ENCODE measurements at regions not wholly inside any gene's neighbourhood (a gene's known extent, or its start where the extent isn't known, plus 50 kb on each side); places are given as distances from the start of the nearest gene placed in this dataset.

DNA sequence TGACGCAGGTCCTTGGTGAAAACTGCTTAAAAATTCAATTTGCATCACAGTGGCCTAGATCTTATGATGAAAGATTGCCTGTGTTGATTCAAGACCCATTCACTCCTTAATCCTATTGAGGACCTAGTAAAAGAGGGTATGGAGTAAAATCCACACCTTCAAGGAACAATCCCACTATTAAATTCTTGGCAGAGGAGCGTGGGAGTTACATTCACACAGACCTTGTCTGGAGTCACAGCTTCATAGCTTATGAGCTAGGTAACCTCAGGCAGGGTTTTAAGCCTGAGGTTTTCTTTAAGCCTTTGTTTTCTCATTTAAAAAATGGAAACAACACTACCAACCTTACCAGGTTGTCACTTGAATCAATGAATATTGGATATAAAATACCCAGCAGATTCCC lies 566.5 kb upstream of the ZNF462 start:
- dilution Hi-C loops (cut with MboI; ENCODE audit: extremely low pct_ligation_motif_present, low sequenced_read_pairs) (no loop called here), intact Hi-C loops (cut with micrococcal nuclease) (no loop called here)
- no peaks in the 10 kb centered on the region for H3K36me3 ChIP-seq (ENCODE audit: control insufficient read depth in 2 of 2, extremely low read depth in 1 of 2, insufficient read depth in 2 of 2, low read length in 2 of 2)
- H3K79me2 ChIP-seq (ENCODE audit: control insufficient read depth, insufficient read depth, low read length), result no peaks in the 10 kb centered on the region
- no peak overlapping the region for H2AFZ ChIP-seq (ENCODE audit: low read depth, low read length)
- H3K9me1 ChIP-seq (replicated peaks; ENCODE audit: control insufficient read depth, extremely low read depth, insufficient read depth, low read length), result no peaks in the 10 kb centered on the region
- no peak for DNase-seq (ENCODE audit: low read depth, low spot score)
- H3K4me1 ChIP-seq (ENCODE audit: control insufficient read depth, extremely low read depth, insufficient read depth, low read length), result no peaks in the 10 kb centered on the region
- no peak overlapping the region for H3K9ac ChIP-seq (replicated peaks; ENCODE audit: extremely low read depth, insufficient read depth, low read length)
- ChIA-PET CTCF (no interaction called here), POLR2A (no interaction called here)
- no peak overlapping the region for H3K27ac ChIP-seq (ENCODE audit: insufficient read depth, low read depth, low read length)
- H3K9me3 ChIP-seq (replicated peaks; ENCODE audit: control insufficient read depth, insufficient read depth, low read length), result peaks cover 2% of the 10 kb centered on the region
- no peaks in the 10 kb centered on the region for H3K27me3 ChIP-seq (ENCODE audit: control insufficient read depth in 2 of 2, insufficient read depth in 2 of 2, low read length in 2 of 2)
- TF ChIP-seq, protein P1, sequence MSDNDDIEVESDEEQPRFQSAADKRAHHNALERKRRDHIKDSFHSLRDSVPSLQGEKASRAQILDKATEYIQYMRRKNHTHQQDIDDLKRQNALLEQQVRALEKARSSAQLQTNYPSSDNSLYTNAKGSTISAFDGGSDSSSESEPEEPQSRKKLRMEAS (IDR thresholded peaks at IDR 0.05; ENCODE audit: insufficient read depth, insufficient read length), result no peak
- TF ChIP-seq FOS (IDR thresholded peaks at IDR 0.05; ENCODE audit: borderline replicate concordance, insufficient read depth, low read length), result no peak
- no peak overlapping the region for H3K4me2 ChIP-seq (ENCODE audit: insufficient read depth, low read length)
- no peak for FAIRE-seq
- BruUV-seq (replicated peaks), result no TSS peak
- H4K20me1 ChIP-seq (replicated peaks; ENCODE audit: control insufficient read depth, extremely low read depth, insufficient read depth, low read length), result no peaks in the 10 kb centered on the region
- H3K4me3 ChIP-seq (replicated peaks in 1 of 3; ENCODE audit: insufficient read depth in 1 of 3, low read depth in 1 of 3, low read length in 3 of 3), result no peak overlapping the region

DNA sequence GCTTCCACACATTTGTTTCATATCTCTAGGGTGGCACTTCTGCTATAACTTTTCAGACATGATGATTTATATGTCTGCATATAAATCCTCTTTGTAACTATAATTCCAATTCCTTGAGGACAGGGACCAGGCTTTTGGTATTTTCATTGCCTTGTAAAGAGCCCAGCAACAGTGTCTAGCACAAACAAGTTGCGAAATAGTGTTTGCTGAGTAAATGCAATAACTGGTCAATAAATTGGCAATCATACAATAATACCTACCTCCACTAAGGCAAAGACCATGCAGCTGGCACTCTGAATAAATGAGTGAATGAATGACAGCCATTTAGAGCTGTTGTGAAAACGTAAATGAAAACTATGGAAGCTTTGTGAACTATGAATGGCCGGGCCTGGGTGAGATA lies 564.0 kb upstream of the ZNF462 start:
- Histone ChIP-seq H2AFZ (ENCODE audit: low read depth, low read length) (no peak overlapping the region), H3K9ac (replicated peaks; ENCODE audit: extremely low read depth, insufficient read depth, low read length) (no peak overlapping the region), H3K4me1 (ENCODE audit: control insufficient read depth, extremely low read depth, insufficient read depth, low read length) (no peaks in the 10 kb centered on the region), H3K79me2 (ENCODE audit: control insufficient read depth, insufficient read depth, low read length) (no peaks in the 10 kb centered on the region), H3K9me3 (replicated peaks; ENCODE audit: control insufficient read depth, insufficient read depth, low read length) (peaks cover 2% of the 10 kb centered on the region), H3K27me3 (ENCODE audit: control insufficient read depth in 2 of 2, insufficient read depth in 2 of 2, low read length in 2 of 2) (no peaks in the 10 kb centered on the region), H3K9me1 (replicated peaks; ENCODE audit: control insufficient read depth, extremely low read depth, insufficient read depth, low read length) (no peaks in the 10 kb centered on the region), H4K20me1 (replicated peaks; ENCODE audit: control insufficient read depth, extremely low read depth, insufficient read depth, low read length) (no peaks in the 10 kb centered on the region), H3K4me3 (replicated peaks in 1 of 3; ENCODE audit: insufficient read depth in 1 of 3, low read depth in 1 of 3, low read length in 3 of 3) (no peak overlapping the region), H3K4me2 (ENCODE audit: insufficient read depth, low read length) (no peak overlapping the region), H3K36me3 (ENCODE audit: control insufficient read depth in 2 of 2, extremely low read depth in 1 of 2, insufficient read depth in 2 of 2, low read length in 2 of 2) (no peaks in the 10 kb centered on the region), H3K27ac (ENCODE audit: insufficient read depth, low read depth, low read length) (no peak overlapping the region)
- intact Hi-C loops (cut with micrococcal nuclease), result no loop called here
- FAIRE-seq, result no peak
- CTCF ChIA-PET, result no interaction called here
- POLR2A ChIA-PET, result no interaction called here
- BruUV-seq (replicated peaks), result no TSS peak
- TF ChIP-seq MYC (IDR thresholded peaks at IDR 0.05; ENCODE audit: low read depth, low read length), result no peak
- TF ChIP-seq, protein P2, sequence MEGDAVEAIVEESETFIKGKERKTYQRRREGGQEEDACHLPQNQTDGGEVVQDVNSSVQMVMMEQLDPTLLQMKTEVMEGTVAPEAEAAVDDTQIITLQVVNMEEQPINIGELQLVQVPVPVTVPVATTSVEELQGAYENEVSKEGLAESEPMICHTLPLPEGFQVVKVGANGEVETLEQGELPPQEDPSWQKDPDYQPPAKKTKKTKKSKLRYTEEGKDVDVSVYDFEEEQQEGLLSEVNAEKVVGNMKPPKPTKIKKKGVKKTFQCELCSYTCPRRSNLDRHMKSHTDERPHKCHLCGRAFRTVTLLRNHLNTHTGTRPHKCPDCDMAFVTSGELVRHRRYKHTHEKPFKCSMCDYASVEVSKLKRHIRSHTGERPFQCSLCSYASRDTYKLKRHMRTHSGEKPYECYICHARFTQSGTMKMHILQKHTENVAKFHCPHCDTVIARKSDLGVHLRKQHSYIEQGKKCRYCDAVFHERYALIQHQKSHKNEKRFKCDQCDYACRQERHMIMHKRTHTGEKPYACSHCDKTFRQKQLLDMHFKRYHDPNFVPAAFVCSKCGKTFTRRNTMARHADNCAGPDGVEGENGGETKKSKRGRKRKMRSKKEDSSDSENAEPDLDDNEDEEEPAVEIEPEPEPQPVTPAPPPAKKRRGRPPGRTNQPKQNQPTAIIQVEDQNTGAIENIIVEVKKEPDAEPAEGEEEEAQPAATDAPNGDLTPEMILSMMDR (IDR thresholded peaks at IDR 0.05; ENCODE audit: extremely low read depth in 1 of 2, insufficient read depth in 1 of 2, low read depth in 1 of 2, low read length in 2 of 2), result no peak
- no peak for TF ChIP-seq FOS (IDR thresholded peaks at IDR 0.05; ENCODE audit: borderline replicate concordance, insufficient read depth, low read length)
- dilution Hi-C loops (cut with MboI; ENCODE audit: extremely low pct_ligation_motif_present, low sequenced_read_pairs), result no loop called here
- DNase-seq (ENCODE audit: low read depth, low spot score), result no peak
